Activated CD8-positive, alpha-beta T cell treated with anti-CD3 and anti-CD28 coated beads for 36 hours (primary cell): ENCODE measurements at regions not wholly inside any gene's neighbourhood (a gene's known extent, or its start where the extent isn't known, plus 50 kb on each side); places are given as distances from the start of the nearest gene placed in this dataset.

Experiments used
- ATAC-seq: fragments of 200-7000 bp; cut with Tn5 transposase; one replicate; pipeline ENCODE4 v1.10.0; 2021; ENCODE audit warnings: mild to moderate bottlenecking, moderate library complexity
- CTCF ChIA-PET: fragments of 350-600 bp; sonication (Branson Sonifier 250); formaldehyde crosslinking; loops from one replicate; lab custom pipeline; 2021; ENCODE audit warnings: antibody characterized with exemption; lab: Charles Lee
- POLR2A ChIA-PET: fragments of 350-600 bp; sonication (Branson Sonifier 250); formaldehyde crosslinking; loops from one replicate; lab custom pipeline; 2021; ENCODE audit warnings: antibody characterized with exemption; lab: Charles Lee
- DNase-seq: peaks from one replicate; pipeline ENCODE4 v3.0.0-alpha.2; 2020
- H3K27ac Mint-ChIP-seq: one replicate; pipeline ENCODE4 v1.8.0; 2021; ENCODE audit warnings: mild to moderate bottlenecking, mixed read lengths
- H3K27me3 Mint-ChIP-seq: one replicate; pipeline ENCODE4 v1.8.0; 2021; ENCODE audit warnings: mixed read lengths
- H3K36me3 Mint-ChIP-seq: one replicate; pipeline ENCODE4 v1.8.0; 2021; ENCODE audit warnings: low read depth, mixed read lengths
- H3K4me1 Mint-ChIP-seq: one replicate; pipeline ENCODE4 v1.8.0; 2021; ENCODE audit warnings: low read depth, mixed read lengths
- H3K4me3 Mint-ChIP-seq: one replicate; pipeline ENCODE4 v1.8.0; 2021; ENCODE audit warnings: mild to moderate bottlenecking, moderate library complexity, mixed read lengths
- H3K9me3 Mint-ChIP-seq: one replicate; pipeline ENCODE4 v1.8.0; 2021; ENCODE audit warnings: mixed read lengths
- intact Hi-C: fragments of 100-400 bp; cut with micrococcal nuclease; formaldehyde crosslinking; loops from one replicate; pipeline ENCODE4 v1.10.0; 2022
- TF ChIP-seq, protein P1 (sequence below): fragments of 200-600 bp; IDR thresholded peaks from one replicate; pipeline ENCODE4 v1.8.0; 2022; ENCODE audit warnings: antibody characterized with exemption, mild to moderate bottlenecking

DNA sequence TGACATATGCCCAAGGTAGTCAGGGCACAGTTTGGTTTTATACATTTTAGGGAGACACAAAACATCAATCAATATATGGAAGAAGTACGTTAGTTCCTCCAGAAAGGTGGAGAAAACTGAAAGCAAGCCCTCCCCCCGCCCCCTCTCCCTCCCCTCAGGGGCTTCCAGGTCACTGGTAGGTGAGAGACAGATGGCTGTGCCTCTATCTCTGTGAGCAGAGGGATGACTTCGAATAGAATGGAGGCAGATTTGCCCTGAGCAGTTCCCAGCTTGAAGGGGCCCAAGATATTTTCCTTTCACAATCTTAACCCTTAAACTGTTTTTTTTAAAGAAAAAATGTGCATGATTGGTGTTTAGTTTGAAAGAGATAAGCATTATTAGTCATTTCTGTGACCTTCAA is 114.0 kb downstream of the PCDH10 start:
- H3K27me3 Mint-ChIP-seq: no peaks in the 10 kb centered on the region
- intact Hi-C loops: no loop called here
- ATAC-seq: no peak
- no peaks in the 10 kb centered on the region for H3K9me3 Mint-ChIP-seq
- no peak for DNase-seq
- ChIA-PET POLR2A (no interaction called here), CTCF (no interaction called here)
- no peak overlapping the region for H3K27ac Mint-ChIP-seq
- H3K4me1 Mint-ChIP-seq: no peaks in the 10 kb centered on the region
- H3K36me3 Mint-ChIP-seq: no peaks in the 10 kb centered on the region
- no peak overlapping the region for H3K4me3 Mint-ChIP-seq
- TF ChIP-seq, protein P1, sequence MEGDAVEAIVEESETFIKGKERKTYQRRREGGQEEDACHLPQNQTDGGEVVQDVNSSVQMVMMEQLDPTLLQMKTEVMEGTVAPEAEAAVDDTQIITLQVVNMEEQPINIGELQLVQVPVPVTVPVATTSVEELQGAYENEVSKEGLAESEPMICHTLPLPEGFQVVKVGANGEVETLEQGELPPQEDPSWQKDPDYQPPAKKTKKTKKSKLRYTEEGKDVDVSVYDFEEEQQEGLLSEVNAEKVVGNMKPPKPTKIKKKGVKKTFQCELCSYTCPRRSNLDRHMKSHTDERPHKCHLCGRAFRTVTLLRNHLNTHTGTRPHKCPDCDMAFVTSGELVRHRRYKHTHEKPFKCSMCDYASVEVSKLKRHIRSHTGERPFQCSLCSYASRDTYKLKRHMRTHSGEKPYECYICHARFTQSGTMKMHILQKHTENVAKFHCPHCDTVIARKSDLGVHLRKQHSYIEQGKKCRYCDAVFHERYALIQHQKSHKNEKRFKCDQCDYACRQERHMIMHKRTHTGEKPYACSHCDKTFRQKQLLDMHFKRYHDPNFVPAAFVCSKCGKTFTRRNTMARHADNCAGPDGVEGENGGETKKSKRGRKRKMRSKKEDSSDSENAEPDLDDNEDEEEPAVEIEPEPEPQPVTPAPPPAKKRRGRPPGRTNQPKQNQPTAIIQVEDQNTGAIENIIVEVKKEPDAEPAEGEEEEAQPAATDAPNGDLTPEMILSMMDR: no peak

DNA sequence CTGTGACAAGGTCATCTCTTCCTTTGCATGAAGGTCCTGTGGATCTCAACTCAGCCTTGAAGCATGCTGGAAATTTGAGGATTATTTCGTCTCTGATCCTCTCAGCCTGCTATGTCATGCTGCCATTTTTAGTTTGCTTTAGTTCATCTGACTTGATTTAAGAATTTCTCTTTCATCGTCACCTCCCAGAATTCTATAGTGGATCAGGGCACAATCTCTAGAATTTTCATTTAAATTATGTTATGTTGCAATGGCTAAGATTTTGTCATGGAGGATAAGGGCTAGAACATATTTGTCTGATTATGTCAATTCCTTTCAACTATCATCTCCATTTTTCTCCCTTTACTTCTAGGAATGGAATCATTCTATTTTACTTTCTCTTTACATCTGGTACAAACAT is 98.8 kb downstream of the PCDH10 start:
- no peak overlapping the region for H3K27ac Mint-ChIP-seq
- CTCF ChIA-PET: no interaction called here
- no peak for DNase-seq
- TF ChIP-seq, protein P1: no peak
- POLR2A ChIA-PET: no interaction called here
- H3K4me1 Mint-ChIP-seq: no peaks in the 10 kb centered on the region
- no peaks in the 10 kb centered on the region for H3K36me3 Mint-ChIP-seq
- no peak overlapping the region for H3K4me3 Mint-ChIP-seq
- intact Hi-C loops: no loop called here
- peaks cover 4% of the 10 kb centered on the region for H3K9me3 Mint-ChIP-seq
- no peak for ATAC-seq
- H3K27me3 Mint-ChIP-seq: no peaks in the 10 kb centered on the region

DNA sequence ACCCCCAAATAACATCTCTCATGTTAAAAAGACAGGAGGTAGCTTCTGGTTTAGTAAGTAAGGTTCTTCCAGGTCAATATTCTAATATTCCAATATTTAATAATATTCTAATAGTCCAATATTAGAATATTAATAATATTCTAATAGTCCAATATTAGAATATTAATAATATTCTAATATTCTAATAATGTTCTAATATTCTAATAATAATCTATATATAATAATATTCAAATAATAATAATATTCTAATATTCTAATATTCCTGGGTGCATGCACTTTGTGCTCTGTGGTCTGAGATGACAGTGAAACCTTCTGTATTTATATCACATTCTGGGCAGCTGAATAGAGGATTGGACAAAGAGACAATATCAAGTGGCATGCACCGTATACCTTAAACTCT is 96.1 kb downstream of the PCDH10 start:
- Mint-ChIP-seq H3K4me3 (no peak overlapping the region), H3K4me1 (no peaks in the 10 kb centered on the region), H3K36me3 (no peaks in the 10 kb centered on the region), H3K27me3 (no peaks in the 10 kb centered on the region), H3K27ac (no peak overlapping the region), H3K9me3 (peaks cover 3% of the 10 kb centered on the region)
- CTCF ChIA-PET: no interaction called here
- intact Hi-C loops: no loop called here
- TF ChIP-seq, protein P1: no peak
- no peak for ATAC-seq
- no peak for DNase-seq
- POLR2A ChIA-PET: no interaction called here
